ENCODE measurements at regions not wholly inside any gene's neighbourhood (a gene's known extent, or its start where the extent isn't known, plus 50 kb on each side); places are given as distances from the start of the nearest gene placed in this dataset.

DNA sequence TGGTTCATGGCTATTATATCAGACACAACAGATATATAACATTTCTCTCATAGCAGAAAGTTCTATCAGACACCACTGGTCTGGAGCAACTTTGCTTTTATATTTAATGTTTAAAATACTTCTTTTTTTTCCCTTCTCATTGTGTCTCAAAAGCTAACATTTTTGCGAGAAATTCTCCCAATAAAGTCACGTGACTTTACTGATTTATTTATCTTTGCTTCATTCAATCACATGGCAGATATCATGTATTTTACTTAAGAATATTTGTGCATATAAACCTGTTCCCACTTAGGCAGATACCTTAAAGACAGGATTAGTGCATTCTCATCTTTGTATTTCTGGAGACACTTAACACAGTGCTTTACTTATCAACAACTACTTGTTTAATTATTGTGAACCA, 1093.1 kb upstream of the LRRN3 start:
- no peaks in the 10 kb centered on the region for H3K36me3 Mint-ChIP-seq (ENCODE audit: insufficient read depth, unreplicated experiment)
- peaks cover 6% of the 10 kb centered on the region for H3K4me1 Mint-ChIP-seq (ENCODE audit: low read depth, unreplicated experiment)
- DNase-seq, result no peak
- TF ChIP-seq, protein P1, sequence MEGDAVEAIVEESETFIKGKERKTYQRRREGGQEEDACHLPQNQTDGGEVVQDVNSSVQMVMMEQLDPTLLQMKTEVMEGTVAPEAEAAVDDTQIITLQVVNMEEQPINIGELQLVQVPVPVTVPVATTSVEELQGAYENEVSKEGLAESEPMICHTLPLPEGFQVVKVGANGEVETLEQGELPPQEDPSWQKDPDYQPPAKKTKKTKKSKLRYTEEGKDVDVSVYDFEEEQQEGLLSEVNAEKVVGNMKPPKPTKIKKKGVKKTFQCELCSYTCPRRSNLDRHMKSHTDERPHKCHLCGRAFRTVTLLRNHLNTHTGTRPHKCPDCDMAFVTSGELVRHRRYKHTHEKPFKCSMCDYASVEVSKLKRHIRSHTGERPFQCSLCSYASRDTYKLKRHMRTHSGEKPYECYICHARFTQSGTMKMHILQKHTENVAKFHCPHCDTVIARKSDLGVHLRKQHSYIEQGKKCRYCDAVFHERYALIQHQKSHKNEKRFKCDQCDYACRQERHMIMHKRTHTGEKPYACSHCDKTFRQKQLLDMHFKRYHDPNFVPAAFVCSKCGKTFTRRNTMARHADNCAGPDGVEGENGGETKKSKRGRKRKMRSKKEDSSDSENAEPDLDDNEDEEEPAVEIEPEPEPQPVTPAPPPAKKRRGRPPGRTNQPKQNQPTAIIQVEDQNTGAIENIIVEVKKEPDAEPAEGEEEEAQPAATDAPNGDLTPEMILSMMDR (IDR thresholded peaks at IDR 0.05; ENCODE audit: unreplicated experiment), result no peak
- CTCF ChIA-PET, result interaction anchor here (0.6 kb wide), 1 partner anchor 1755 kb away, joined by 6 read pairs; no protein-coding TSS in a partner anchor
- intact Hi-C loops (cut with micrococcal nuclease; ENCODE audit: unreplicated experiment), result no loop called here
- no peak overlapping the region for H3K4me3 Mint-ChIP-seq (ENCODE audit: low read depth, unreplicated experiment)
- H3K27me3 Mint-ChIP-seq (ENCODE audit: unreplicated experiment), result no peaks in the 10 kb centered on the region
- H3K9me3 Mint-ChIP-seq (ENCODE audit: low read depth, unreplicated experiment), result peaks cover 4% of the 10 kb centered on the region
- BruUV-seq (replicated peaks), result no TSS peak
- H3K27ac Mint-ChIP-seq (ENCODE audit: unreplicated experiment), result no peak overlapping the region

DNA sequence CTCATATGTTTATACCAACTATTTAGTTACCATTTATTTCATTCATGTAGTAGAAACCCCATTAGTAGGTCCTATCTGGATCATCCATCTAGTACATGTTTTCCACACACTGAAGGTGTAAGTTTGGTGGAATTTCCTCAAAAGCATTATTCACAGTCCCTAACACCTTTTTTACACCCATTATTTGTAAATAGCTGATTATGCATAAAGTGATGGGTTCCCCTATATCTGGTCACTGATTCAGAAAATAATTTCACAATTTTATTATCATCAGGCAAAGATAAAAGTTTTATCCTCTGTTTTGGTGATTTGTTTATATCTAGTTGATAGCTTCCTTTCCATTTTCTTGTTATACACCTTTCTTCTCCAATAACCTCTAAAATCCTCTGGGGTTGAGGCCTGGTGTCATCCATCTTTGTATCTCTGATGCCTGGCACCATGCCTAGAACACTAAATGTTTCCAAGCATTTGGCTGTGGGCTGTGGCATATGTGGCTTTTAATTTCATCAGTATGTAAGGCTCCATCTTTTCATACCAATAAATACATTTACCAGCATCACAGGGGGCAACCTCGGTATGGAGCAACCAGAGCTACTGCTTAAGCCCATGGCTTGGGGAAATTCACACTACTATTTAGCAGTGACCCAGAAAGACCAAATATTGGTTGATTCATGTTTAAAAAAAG, 1089.5 kb upstream of the LRRN3 start:
- Mint-ChIP-seq H3K4me1 (ENCODE audit: low read depth, unreplicated experiment) (peaks cover 6% of the 10 kb centered on the region), H3K36me3 (ENCODE audit: insufficient read depth, unreplicated experiment) (no peaks in the 10 kb centered on the region), H3K9me3 (ENCODE audit: low read depth, unreplicated experiment) (peaks cover 4% of the 10 kb centered on the region), H3K27ac (ENCODE audit: unreplicated experiment) (no peak overlapping the region), H3K27me3 (ENCODE audit: unreplicated experiment) (no peaks in the 10 kb centered on the region), H3K4me3 (ENCODE audit: low read depth, unreplicated experiment) (no peak overlapping the region)
- intact Hi-C loops (cut with micrococcal nuclease; ENCODE audit: unreplicated experiment), result loop anchor here (10.0 kb wide), 1 partner anchor 443 kb away; no protein-coding TSS in a partner anchor
- DNase-seq, result no peak
- TF ChIP-seq, protein P1 (IDR thresholded peaks at IDR 0.05; ENCODE audit: unreplicated experiment), result no peak
- CTCF ChIA-PET, result no interaction called here
- BruUV-seq (replicated peaks), result no TSS peak

DNA sequence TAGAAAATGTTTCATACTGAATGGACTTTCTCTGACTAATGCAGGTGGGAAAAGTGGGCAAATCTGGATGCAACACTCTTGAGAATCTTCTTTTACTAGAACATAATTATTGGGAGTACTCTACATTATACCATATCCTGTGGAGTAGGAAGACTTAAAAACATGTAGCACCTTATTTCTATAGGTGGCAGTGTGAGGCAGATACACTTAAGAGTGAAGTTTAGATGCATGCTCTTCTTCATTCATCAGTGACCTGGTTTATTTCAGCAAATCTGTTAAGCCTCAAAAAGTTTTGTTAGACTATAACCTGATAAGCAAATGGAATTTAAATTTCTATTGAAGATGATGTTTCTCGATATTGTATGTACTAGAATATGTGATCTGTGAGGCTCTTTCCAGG, 1087.1 kb upstream of the LRRN3 start:
- intact Hi-C loops (cut with micrococcal nuclease; ENCODE audit: unreplicated experiment), result loop anchor here (10.0 kb wide), 1 partner anchor 441 kb away; no protein-coding TSS in a partner anchor
- H3K4me1 Mint-ChIP-seq (ENCODE audit: low read depth, unreplicated experiment), result no peaks in the 10 kb centered on the region
- H3K9me3 Mint-ChIP-seq (ENCODE audit: low read depth, unreplicated experiment), result no peaks in the 10 kb centered on the region
- CTCF ChIA-PET, result no interaction called here
- no peak overlapping the region for H3K4me3 Mint-ChIP-seq (ENCODE audit: low read depth, unreplicated experiment)
- H3K36me3 Mint-ChIP-seq (ENCODE audit: insufficient read depth, unreplicated experiment), result no peaks in the 10 kb centered on the region
- TF ChIP-seq, protein P1 (IDR thresholded peaks at IDR 0.05; ENCODE audit: unreplicated experiment), result no peak
- no TSS peak for BruUV-seq (replicated peaks)
- H3K27me3 Mint-ChIP-seq (ENCODE audit: unreplicated experiment), result no peaks in the 10 kb centered on the region
- DNase-seq, result no peak
- H3K27ac Mint-ChIP-seq (ENCODE audit: unreplicated experiment), result no peak overlapping the region

DNA sequence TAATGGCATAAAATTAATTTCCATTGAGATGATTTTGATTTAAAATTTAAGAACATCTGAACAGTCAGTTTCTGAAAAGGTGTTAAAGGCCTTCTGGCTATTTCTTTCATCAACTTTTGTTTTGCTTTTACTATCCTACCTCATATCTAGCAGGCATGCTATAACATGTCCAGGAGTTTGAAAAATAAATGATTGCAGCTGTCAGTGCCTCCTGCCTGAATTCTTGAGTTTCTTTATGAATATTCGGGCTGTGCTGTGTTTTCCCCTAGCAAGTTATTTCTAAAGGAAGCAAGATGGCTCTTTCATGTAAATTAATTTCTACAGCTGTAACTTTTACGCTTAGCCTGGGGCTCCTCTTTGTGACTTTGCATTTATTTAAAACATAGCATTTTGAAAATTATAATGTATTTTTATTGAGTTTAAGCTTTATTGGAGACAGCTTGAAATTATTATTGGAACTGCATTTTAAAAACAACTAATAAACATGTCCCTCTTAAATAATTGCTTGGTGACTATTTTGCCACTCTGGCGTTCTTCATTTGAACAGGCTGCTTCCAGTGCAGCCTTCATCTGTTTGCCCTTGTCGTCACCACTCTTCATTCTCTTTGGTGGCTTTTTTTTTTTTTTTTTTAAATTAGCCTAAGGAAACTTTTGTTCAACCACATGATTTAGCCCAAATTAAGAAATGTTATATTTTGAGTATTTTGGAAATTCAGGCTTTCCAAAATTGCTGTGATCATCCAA, 1083.4 kb upstream of the LRRN3 start:
- H3K4me1 Mint-ChIP-seq (ENCODE audit: low read depth, unreplicated experiment), result no peaks in the 10 kb centered on the region
- no peaks in the 10 kb centered on the region for H3K27me3 Mint-ChIP-seq (ENCODE audit: unreplicated experiment)
- TF ChIP-seq, protein P1 (IDR thresholded peaks at IDR 0.05; ENCODE audit: unreplicated experiment), result no peak
- no peak for DNase-seq
- no peaks in the 10 kb centered on the region for H3K36me3 Mint-ChIP-seq (ENCODE audit: insufficient read depth, unreplicated experiment)
- intact Hi-C loops (cut with micrococcal nuclease; ENCODE audit: unreplicated experiment), result loop anchor here (10.0 kb wide), 1 partner anchor 437 kb away; no protein-coding TSS in a partner anchor
- no peak overlapping the region for H3K4me3 Mint-ChIP-seq (ENCODE audit: low read depth, unreplicated experiment)
- CTCF ChIA-PET, result no interaction called here
- H3K9me3 Mint-ChIP-seq (ENCODE audit: low read depth, unreplicated experiment), result no peaks in the 10 kb centered on the region
- H3K27ac Mint-ChIP-seq (ENCODE audit: unreplicated experiment), result no peak overlapping the region
- BruUV-seq (replicated peaks), result no TSS peak
